BLaER1 treated with 17β-estradiol and CSF1 and Interleukin-3, amounts not matched to agents 10 nM and 100 nM (cell line): ENCODE measurements at regions not wholly inside any gene's neighbourhood (a gene's known extent, or its start where the extent isn't known, plus 50 kb on each side); places are given as distances from the start of the nearest gene placed in this dataset.

Source experiments
- H3K27ac ChIP-seq, 11 experiments: shearing (Covaris generic); formaldehyde crosslinking; 2 replicates each; pipeline ENCODE4 v1.8.1; 2022
- H3K27me3 ChIP-seq, 11 experiments: shearing (Covaris generic); formaldehyde crosslinking; 2 replicates each; pipeline ENCODE4 v1.8.1; 2022
- H3K36me3 ChIP-seq, 11 experiments: shearing (Covaris generic); formaldehyde crosslinking; 2 replicates each; pipeline ENCODE4 v1.8.1; 2022
- H3K4me1 ChIP-seq, 10 experiments: shearing (Covaris generic); formaldehyde crosslinking; 2 replicates each; pipeline ENCODE4 v1.8.1; 2022
- H3K4me2 ChIP-seq, 11 experiments: shearing (Covaris generic); formaldehyde crosslinking; 2 replicates each; pipeline ENCODE4 v1.8.1; 2022
- H3K4me3 ChIP-seq, 10 experiments: shearing (Covaris generic); formaldehyde crosslinking; 2 replicates each; pipeline ENCODE4 v1.8.1; 2022
- H3K9ac ChIP-seq, 11 experiments: shearing (Covaris generic); formaldehyde crosslinking; 2 replicates each; pipeline ENCODE4 v1.8.1; 2022
- H3K9me3 ChIP-seq, 11 experiments: shearing (Covaris generic); formaldehyde crosslinking; replicated peaks in 1 of 11; 2 replicates each; pipeline ENCODE4 v1.8.1; 2022
- H4K20me1 ChIP-seq, 11 experiments: shearing (Covaris generic); formaldehyde crosslinking; 2 replicates each; pipeline ENCODE4 v1.8.1; 2022
- Cebpa-rat ChIP-seq, 11 experiments: shearing (Covaris generic); IDR thresholded peaks; 2 replicates each; pipeline ENCODE4 v1.8.1; 2022

GRCh38 chr2:120568089-120568974 lies 167.3 kb upstream of the GLI2 start:
- TF ChIP-seq Cebpa-rat (IDR thresholded peaks at IDR 0.05), result no peak
- H3K27ac ChIP-seq, result no peak overlapping the region; a peak in 1 of 22 replicates
- H3K4me1 ChIP-seq, result peaks cover 0 to 48% (median 23%) of the 10 kb centered on the region in 10 experiments; a peak in 16 of 20 replicates
- no peaks in the 10 kb centered on the region for H3K27me3 ChIP-seq
- no peaks in the 10 kb centered on the region for H4K20me1 ChIP-seq
- no peaks in the 10 kb centered on the region for H3K36me3 ChIP-seq
- peak overlapping the region in 9 of 11 experiments; percentile 31 to 83 (median 67); a peak in 18 of 22 replicates for H3K4me2 ChIP-seq
- H3K9ac ChIP-seq, result peak overlapping the region in 1 of 11 experiments; percentile 37; a peak in 3 of 22 replicates
- no peak overlapping the region for H3K4me3 ChIP-seq
- no peaks in the 10 kb centered on the region for H3K9me3 ChIP-seq

GRCh38 chr2:120568975-120569268 lies 166.7 kb upstream of the GLI2 start:
- no peak overlapping the region; a peak in 1 of 22 replicates for H3K27ac ChIP-seq
- H3K9me3 ChIP-seq, result no peaks in the 10 kb centered on the region
- no peak for TF ChIP-seq Cebpa-rat (IDR thresholded peaks at IDR 0.05)
- no peaks in the 10 kb centered on the region for H4K20me1 ChIP-seq
- H3K36me3 ChIP-seq, result no peaks in the 10 kb centered on the region
- peaks cover 0 to 54% (median 23%) of the 10 kb centered on the region in 10 experiments; a peak in 16 of 20 replicates for H3K4me1 ChIP-seq
- no peaks in the 10 kb centered on the region for H3K27me3 ChIP-seq
- H3K4me3 ChIP-seq, result no peak overlapping the region
- H3K4me2 ChIP-seq, result peak overlapping the region in 9 of 11 experiments; percentile 31 to 83 (median 67); a peak in 18 of 22 replicates
- peak overlapping the region in 1 of 11 experiments; percentile 37; a peak in 3 of 22 replicates for H3K9ac ChIP-seq

GRCh38 chr2:120570001-120570400 lies 165.7 kb upstream of the GLI2 start:
- H3K27me3 ChIP-seq, result no peaks in the 10 kb centered on the region
- H3K9ac ChIP-seq, result no peak overlapping the region
- no peak overlapping the region for H3K27ac ChIP-seq
- no peaks in the 10 kb centered on the region for H3K36me3 ChIP-seq
- no peaks in the 10 kb centered on the region for H3K9me3 ChIP-seq
- H4K20me1 ChIP-seq, result peaks cover 0 to 4% (median 0%) of the 10 kb centered on the region in 11 experiments; a peak in 1 of 22 replicates
- H3K4me3 ChIP-seq, result no peak overlapping the region
- peak overlapping the region in 7 of 11 experiments; percentile 62 to 83 (median 70); a peak in 10 of 22 replicates for H3K4me2 ChIP-seq
- no peak for TF ChIP-seq Cebpa-rat (IDR thresholded peaks at IDR 0.05)
- H3K4me1 ChIP-seq, result peaks cover 0 to 65% (median 23%) of the 10 kb centered on the region in 10 experiments; a peak in 16 of 20 replicates

- Histone ChIP-seq H3K9me3 (no peaks in the 10 kb centered on the region), H3K36me3 (no peaks in the 10 kb centered on the region), H3K4me3 (no peak overlapping the region), H3K9ac (no peak overlapping the region), H3K4me1 (peaks cover 0 to 70% (median 23%) of the 10 kb centered on the region in 10 experiments; a peak in 16 of 20 replicates), H4K20me1 (peaks cover 0 to 4% (median 0%) of the 10 kb centered on the region in 11 experiments; a peak in 1 of 22 replicates), H3K27ac (no peak overlapping the region), H3K4me2 (peak overlapping the region in 1 of 11 experiments; percentile 81; a peak in 1 of 22 replicates), H3K27me3 (peaks cover 0 to under 1% (median 0%) of the 10 kb centered on the region in 11 experiments; a peak in 1 of 22 replicates)
- TF ChIP-seq Cebpa-rat (IDR thresholded peaks at IDR 0.05), result no peak
Observed at GRCh38 chr2:120570546-120570945, 165.1 kb upstream of the GLI2 start.

- H3K27me3 ChIP-seq, result peaks cover 0 to 7% (median 0%) of the 10 kb centered on the region in 11 experiments; a peak in 4 of 22 replicates
- no peak overlapping the region for H3K4me2 ChIP-seq
- peaks cover 0 to 4% (median 0%) of the 10 kb centered on the region in 11 experiments; a peak in 1 of 22 replicates for H4K20me1 ChIP-seq
- H3K9me3 ChIP-seq, result no peaks in the 10 kb centered on the region
- no peak overlapping the region for H3K4me3 ChIP-seq
- no peak for TF ChIP-seq Cebpa-rat (IDR thresholded peaks at IDR 0.05)
- H3K9ac ChIP-seq, result no peak overlapping the region
- peaks cover 1 to 76% (median 26%) of the 10 kb centered on the region in 10 experiments; a peak in 17 of 20 replicates for H3K4me1 ChIP-seq
- no peak overlapping the region for H3K27ac ChIP-seq
- H3K36me3 ChIP-seq, result no peaks in the 10 kb centered on the region
Observed at GRCh38 chr2:120571015-120571728, 164.5 kb upstream of the GLI2 start.

- H3K4me2 ChIP-seq, result no peak overlapping the region; a peak in 1 of 22 replicates
- no peaks in the 10 kb centered on the region for H3K36me3 ChIP-seq
- no peak overlapping the region for H3K27ac ChIP-seq
- H3K4me1 ChIP-seq, result peaks cover 12 to 80% (median 37%) of the 10 kb centered on the region in 10 experiments
- TF ChIP-seq Cebpa-rat (IDR thresholded peaks at IDR 0.05), result no peak
- H4K20me1 ChIP-seq, result peaks cover 0 to 4% (median 0%) of the 10 kb centered on the region in 11 experiments; a peak in 1 of 22 replicates
- no peak overlapping the region for H3K9ac ChIP-seq
- peaks cover 0 to 17% (median 0%) of the 10 kb centered on the region in 11 experiments; a peak in 5 of 22 replicates for H3K27me3 ChIP-seq
- no peak overlapping the region for H3K4me3 ChIP-seq
- H3K9me3 ChIP-seq, result no peaks in the 10 kb centered on the region
Observed at GRCh38 chr2:120572226-120572625, 163.4 kb upstream of the GLI2 start.

GRCh38 chr2:120574620-120575019 lies 161.0 kb upstream of the GLI2 start:
- no peak overlapping the region for H3K9ac ChIP-seq
- peaks cover 0 to 26% (median 0%) of the 10 kb centered on the region in 11 experiments; a peak in 5 of 22 replicates for H3K27me3 ChIP-seq
- H3K27ac ChIP-seq, result no peak overlapping the region
- H3K4me2 ChIP-seq, result peak overlapping the region in 4 of 11 experiments; percentile 4 to 18 (median 11); a peak in 2 of 22 replicates
- no peak for TF ChIP-seq Cebpa-rat (IDR thresholded peaks at IDR 0.05)
- H4K20me1 ChIP-seq, result peaks cover 0 to 4% (median 0%) of the 10 kb centered on the region in 11 experiments; a peak in 1 of 22 replicates
- no peaks in the 10 kb centered on the region for H3K36me3 ChIP-seq
- H3K4me1 ChIP-seq, result peaks cover 33 to 80% (median 41%) of the 10 kb centered on the region in 10 experiments
- no peaks in the 10 kb centered on the region for H3K9me3 ChIP-seq
- no peak overlapping the region for H3K4me3 ChIP-seq

GRCh38 chr2:120575966-120576365 lies 159.7 kb upstream of the GLI2 start:
- Histone ChIP-seq H3K4me2 (peak overlapping the region in 10 of 11 experiments; percentile 90 to 100 (median 97); a peak in 19 of 22 replicates), H4K20me1 (peaks cover 0 to 4% (median 0%) of the 10 kb centered on the region in 11 experiments; a peak in 1 of 22 replicates), H3K9ac (peak overlapping the region in 1 of 11 experiments; percentile 72; a peak in 1 of 22 replicates), H3K36me3 (no peaks in the 10 kb centered on the region), H3K27ac (no peak overlapping the region; a peak in 1 of 22 replicates), H3K9me3 (no peaks in the 10 kb centered on the region), H3K4me3 (no peak overlapping the region), H3K4me1 (peaks cover 47 to 85% (median 52%) of the 10 kb centered on the region in 10 experiments), H3K27me3 (peaks cover 0 to 26% (median 0%) of the 10 kb centered on the region in 11 experiments; a peak in 5 of 22 replicates)
- TF ChIP-seq Cebpa-rat (IDR thresholded peaks at IDR 0.05), result no peak
